ENCODE measurements at regions not wholly inside any gene's neighbourhood (a gene's known extent, or its start where the extent isn't known, plus 50 kb on each side); places are given as distances from the start of the nearest gene placed in this dataset.

DNA sequence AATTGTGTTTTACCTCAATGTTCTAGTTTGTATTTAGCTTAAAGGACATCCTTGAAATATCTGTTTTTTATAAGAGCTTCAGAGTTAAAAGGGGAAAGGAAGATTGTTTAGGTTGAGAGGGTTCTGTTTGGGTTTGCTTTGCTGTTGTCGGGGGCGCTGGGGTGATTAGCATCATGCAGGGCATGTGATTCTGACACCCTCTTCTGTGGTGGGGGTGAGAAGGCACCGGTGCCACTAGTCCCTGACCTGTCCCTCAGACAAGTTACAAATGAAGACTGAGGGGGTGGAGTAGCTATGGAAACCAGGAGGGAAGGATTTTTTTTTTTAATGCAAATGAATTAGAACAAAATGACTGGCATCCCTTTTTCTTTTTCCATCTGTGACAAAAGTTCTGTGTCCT is 291.3 kb downstream of the RPAP3 start:
- TF ChIP-seq, protein P1, sequence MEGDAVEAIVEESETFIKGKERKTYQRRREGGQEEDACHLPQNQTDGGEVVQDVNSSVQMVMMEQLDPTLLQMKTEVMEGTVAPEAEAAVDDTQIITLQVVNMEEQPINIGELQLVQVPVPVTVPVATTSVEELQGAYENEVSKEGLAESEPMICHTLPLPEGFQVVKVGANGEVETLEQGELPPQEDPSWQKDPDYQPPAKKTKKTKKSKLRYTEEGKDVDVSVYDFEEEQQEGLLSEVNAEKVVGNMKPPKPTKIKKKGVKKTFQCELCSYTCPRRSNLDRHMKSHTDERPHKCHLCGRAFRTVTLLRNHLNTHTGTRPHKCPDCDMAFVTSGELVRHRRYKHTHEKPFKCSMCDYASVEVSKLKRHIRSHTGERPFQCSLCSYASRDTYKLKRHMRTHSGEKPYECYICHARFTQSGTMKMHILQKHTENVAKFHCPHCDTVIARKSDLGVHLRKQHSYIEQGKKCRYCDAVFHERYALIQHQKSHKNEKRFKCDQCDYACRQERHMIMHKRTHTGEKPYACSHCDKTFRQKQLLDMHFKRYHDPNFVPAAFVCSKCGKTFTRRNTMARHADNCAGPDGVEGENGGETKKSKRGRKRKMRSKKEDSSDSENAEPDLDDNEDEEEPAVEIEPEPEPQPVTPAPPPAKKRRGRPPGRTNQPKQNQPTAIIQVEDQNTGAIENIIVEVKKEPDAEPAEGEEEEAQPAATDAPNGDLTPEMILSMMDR (IDR thresholded peaks at IDR 0.05), result no peak
- no peak for TF ChIP-seq POLR2A (IDR thresholded peaks at IDR 0.05)
